ENCODE measurements at regions not wholly inside any gene's neighbourhood (a gene's known extent, or its start where the extent isn't known, plus 50 kb on each side); places are given as distances from the start of the nearest gene placed in this dataset.

GRCh38 chr14:53516261-53516774, 363.2 kb upstream of the DDHD1 start:
- no peak for DNase-seq (ENCODE audit: low spot score)

- DNase-seq (ENCODE audit: low spot score): no peak
These were observed 362.2 kb upstream of the DDHD1 start for GRCh38 chr14:53515276-53515675.

GRCh38 chr14:53514197-53514596, 361.1 kb upstream of the DDHD1 start:
- DNase-seq (ENCODE audit: low spot score): no peak

GRCh38 chr14:53510281-53510912, 357.3 kb upstream of the DDHD1 start:
- no peak for DNase-seq (ENCODE audit: low spot score)

GRCh38 chr14:53509276-53510244, 356.4 kb upstream of the DDHD1 start:
- no peak for DNase-seq (ENCODE audit: low spot score)

GRCh38 chr14:53501361-53502211, 348.5 kb upstream of the DDHD1 start:
- DNase-seq (ENCODE audit: low spot score): no peak

- DNase-seq (ENCODE audit: low spot score): no peak
These were observed 347.1 kb upstream of the DDHD1 start for GRCh38 chr14:53500191-53500590.

- DNase-seq (ENCODE audit: low spot score): no peak
These were observed 343.5 kb upstream of the DDHD1 start for GRCh38 chr14:53496668-53497067.

- no peak for DNase-seq (ENCODE audit: low spot score)
These were observed 342.8 kb upstream of the DDHD1 start for GRCh38 chr14:53495846-53496343.

GRCh38 chr14:53494587-53494986, 341.5 kb upstream of the DDHD1 start:
- no peak for DNase-seq (ENCODE audit: low spot score)

GRCh38 chr14:53493860-53494259, 340.7 kb upstream of the DDHD1 start:
- no peak for DNase-seq (ENCODE audit: low spot score)

GRCh38 chr14:53493320-53493719, 340.2 kb upstream of the DDHD1 start:
- no peak for DNase-seq (ENCODE audit: low spot score)

GRCh38 chr14:53491884-53492277, 338.8 kb upstream of the DDHD1 start:
- DNase-seq (ENCODE audit: low spot score): no peak

- no peak for DNase-seq (ENCODE audit: low spot score)
These were observed 338.2 kb upstream of the DDHD1 start for GRCh38 chr14:53491256-53491883.

GRCh38 chr14:53478174-53478573, 325.1 kb upstream of the DDHD1 start:
- no peak for DNase-seq (ENCODE audit: low spot score)

GRCh38 chr14:53473480-53473879, 320.4 kb upstream of the DDHD1 start:
- DNase-seq (ENCODE audit: low spot score): no peak

- no peak for DNase-seq (ENCODE audit: low spot score)
These were observed 319.2 kb upstream of the DDHD1 start for GRCh38 chr14:53472306-53472705.

GRCh38 chr14:53470351-53471043, 317.4 kb upstream of the DDHD1 start:
- no peak for DNase-seq (ENCODE audit: low spot score)

- DNase-seq (ENCODE audit: low spot score): no peak
These were observed 315.8 kb upstream of the DDHD1 start for GRCh38 chr14:53468876-53469275.

- DNase-seq (ENCODE audit: low spot score): no peak
These were observed 311.3 kb upstream of the DDHD1 start for GRCh38 chr14:53464376-53464775.
